Duodenal mucosa (tissue), 2 donors: ENCODE measurements at regions not wholly inside any gene's neighbourhood (a gene's known extent, or its start where the extent isn't known, plus 50 kb on each side); places are given as distances from the start of the nearest gene placed in this dataset.

ENCODE experiments used
- H3K27ac ChIP-seq: one replicate; pipeline ENCODE4 v1.7.0; 2013; ENCODE audit warnings: low read depth, low read length
- H3K27me3 ChIP-seq, 2 donors: one replicate each; pipeline ENCODE4 v1.7.0; 2013; ENCODE audit warnings: low read length in 2 of 2, control low read depth in 1 of 2; ENCODE audit not compliant: insufficient read depth in 2 of 2, control insufficient read depth in 1 of 2
- H3K36me3 ChIP-seq, 2 donors: one replicate each; pipeline ENCODE4 v1.7.0; 2013; ENCODE audit warnings: low read length in 2 of 2, control low read depth in 1 of 2; ENCODE audit not compliant: insufficient read depth in 2 of 2, control insufficient read depth in 1 of 2
- H3K4me1 ChIP-seq, 2 donors: one replicate each; pipeline ENCODE4 v1.7.0; 2013; ENCODE audit warnings: low read length in 2 of 2, control low read depth in 1 of 2; ENCODE audit not compliant: insufficient read depth in 2 of 2, control insufficient read depth in 1 of 2
- H3K4me3 ChIP-seq, 2 donors: one replicate each; pipeline ENCODE4 v1.7.0; 2013; ENCODE audit warnings: low read length in 2 of 2, low read depth in 1 of 2
- H3K9ac ChIP-seq, 2 donors: one replicate each; pipeline ENCODE4 v1.7.0; 2013; ENCODE audit warnings: low read length in 2 of 2, low read depth in 1 of 2
- H3K9me3 ChIP-seq, 2 donors: one replicate each; pipeline ENCODE4 v1.7.0; 2013; ENCODE audit warnings: low read length in 2 of 2, control low read depth in 1 of 2; ENCODE audit not compliant: control insufficient read depth in 1 of 2

GRCh38 chr4:122243785-122244184 lies 91.7 kb downstream of the BLTP1 start:
- Histone ChIP-seq H3K4me3 (no peak overlapping the region), H3K36me3 (peaks cover 18 to 41% of the 10 kb centered on the region in 2 donors), H3K27me3 (no peaks in the 10 kb centered on the region), H3K9ac (no peak overlapping the region), H3K27ac (no peak overlapping the region), H3K4me1 (no peaks in the 10 kb centered on the region), H3K9me3 (no peaks in the 10 kb centered on the region)

DNA sequence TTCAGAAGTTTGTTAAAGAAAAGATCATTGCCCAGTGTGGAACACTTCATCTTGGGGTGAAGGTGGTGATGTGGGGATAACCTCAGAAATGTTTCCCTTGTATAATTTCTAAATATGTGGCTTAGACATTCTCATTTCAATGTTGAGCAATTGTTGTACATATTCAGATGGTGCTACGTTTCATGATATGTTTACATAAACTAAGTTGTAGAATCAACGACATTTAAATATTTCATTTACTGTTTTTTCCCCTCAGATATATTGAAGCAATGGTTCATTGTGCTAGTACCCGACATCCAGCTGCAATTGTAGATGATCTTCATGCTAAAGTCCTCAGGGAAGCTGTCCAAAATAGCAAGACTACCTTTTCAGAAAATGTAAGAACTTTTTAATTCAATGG lies 92.6 kb downstream of the BLTP1 start:
- no peaks in the 10 kb centered on the region for H3K27me3 ChIP-seq
- no peak overlapping the region for H3K9ac ChIP-seq
- H3K27ac ChIP-seq, result no peak overlapping the region
- H3K9me3 ChIP-seq, result no peaks in the 10 kb centered on the region
- H3K4me1 ChIP-seq, result no peaks in the 10 kb centered on the region
- H3K4me3 ChIP-seq, result no peak overlapping the region
- peaks cover 19 to 42% of the 10 kb centered on the region in 2 donors for H3K36me3 ChIP-seq

DNA sequence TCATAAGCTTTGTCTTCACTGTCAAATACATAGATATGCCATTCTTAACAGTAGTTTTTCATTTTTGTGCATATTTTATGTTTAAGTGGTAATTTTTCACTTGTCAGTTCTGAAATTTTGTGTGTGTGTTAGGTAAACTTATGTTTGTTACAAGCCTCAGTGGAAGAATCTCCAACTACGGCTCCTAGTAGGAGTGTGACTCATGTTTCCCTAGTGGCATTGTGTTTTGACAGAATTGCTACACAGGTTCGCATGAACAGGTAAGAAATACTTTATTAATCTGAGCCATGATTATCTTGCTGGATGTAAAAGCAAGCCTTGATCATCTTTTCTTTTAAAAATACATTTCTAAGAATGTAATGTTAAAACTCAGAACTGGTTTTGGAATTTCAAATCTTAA lies 94.4 kb downstream of the BLTP1 start:
- peaks cover 24 to 49% of the 10 kb centered on the region in 2 donors for H3K36me3 ChIP-seq
- no peaks in the 10 kb centered on the region for H3K9me3 ChIP-seq
- no peak overlapping the region for H3K27ac ChIP-seq
- H3K4me3 ChIP-seq, result no peak overlapping the region
- no peaks in the 10 kb centered on the region for H3K27me3 ChIP-seq
- H3K4me1 ChIP-seq, result no peaks in the 10 kb centered on the region
- H3K9ac ChIP-seq, result no peak overlapping the region

DNA sequence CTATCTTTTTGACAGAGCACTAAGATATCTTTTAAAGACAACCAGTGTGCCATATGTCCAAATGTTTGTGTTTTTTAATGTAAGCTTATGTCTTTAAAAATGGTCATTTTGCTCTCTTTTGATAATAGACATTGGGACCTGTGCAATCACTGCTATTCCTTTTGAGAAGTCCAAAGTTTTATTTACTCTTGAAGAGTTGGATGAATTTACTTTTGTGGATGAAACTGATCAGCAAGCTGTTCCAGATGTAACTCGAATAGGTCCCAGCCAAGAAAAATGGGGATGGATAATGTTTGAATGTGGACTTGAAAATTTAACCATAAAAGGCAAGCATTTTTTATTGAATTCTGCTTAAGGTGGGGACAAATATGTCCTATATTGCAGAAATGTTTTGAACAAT lies 97.2 kb downstream of the BLTP1 start:
- no peaks in the 10 kb centered on the region for H3K4me1 ChIP-seq
- no peaks in the 10 kb centered on the region for H3K27me3 ChIP-seq
- no peak overlapping the region for H3K4me3 ChIP-seq
- H3K9ac ChIP-seq, result no peak overlapping the region
- H3K27ac ChIP-seq, result no peak overlapping the region
- H3K9me3 ChIP-seq, result no peaks in the 10 kb centered on the region
- H3K36me3 ChIP-seq, result peaks cover 32 to 68% of the 10 kb centered on the region in 2 donors

DNA sequence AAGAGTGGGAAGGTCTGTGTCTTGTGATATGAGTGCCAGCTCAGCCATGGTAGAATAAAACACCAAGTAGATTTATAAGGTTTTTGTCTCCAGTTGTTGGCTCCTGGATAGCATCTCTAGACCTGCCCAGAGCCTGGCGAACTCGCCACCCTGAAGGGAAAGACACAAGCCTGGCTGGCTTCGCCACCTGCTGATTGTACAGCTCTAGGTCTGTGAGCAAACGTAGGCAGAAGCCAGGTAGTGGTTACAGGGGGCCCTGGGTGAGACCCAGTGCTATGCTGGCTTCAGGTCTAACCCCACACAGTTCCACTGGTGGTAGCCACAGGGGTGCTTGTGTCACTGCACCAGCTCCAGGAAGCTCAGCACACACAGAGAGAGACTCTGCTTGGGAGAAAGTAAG lies 100.5 kb downstream of the BLTP1 start:
- no peak overlapping the region for H3K9ac ChIP-seq
- H3K36me3 ChIP-seq, result peaks cover 38 to 71% of the 10 kb centered on the region in 2 donors
- H3K27me3 ChIP-seq, result no peaks in the 10 kb centered on the region

GRCh38 chr4:122259849-122260248 lies 107.7 kb downstream of the BLTP1 start:
- H3K4me1 ChIP-seq, result no peaks in the 10 kb centered on the region
- no peak overlapping the region for H3K27ac ChIP-seq
- no peak overlapping the region for H3K4me3 ChIP-seq
- H3K9me3 ChIP-seq, result no peaks in the 10 kb centered on the region
- H3K27me3 ChIP-seq, result no peaks in the 10 kb centered on the region
- H3K9ac ChIP-seq, result no peak overlapping the region
- H3K36me3 ChIP-seq, result peaks cover 36 to 67% of the 10 kb centered on the region in 2 donors

More for the DNA sequence above, 100.5 kb downstream of the BLTP1 start:
- H3K9me3 ChIP-seq, result no peaks in the 10 kb centered on the region
- H3K27ac ChIP-seq, result no peak overlapping the region
- H3K4me3 ChIP-seq, result no peak overlapping the region
- H3K4me1 ChIP-seq, result no peaks in the 10 kb centered on the region

DNA sequence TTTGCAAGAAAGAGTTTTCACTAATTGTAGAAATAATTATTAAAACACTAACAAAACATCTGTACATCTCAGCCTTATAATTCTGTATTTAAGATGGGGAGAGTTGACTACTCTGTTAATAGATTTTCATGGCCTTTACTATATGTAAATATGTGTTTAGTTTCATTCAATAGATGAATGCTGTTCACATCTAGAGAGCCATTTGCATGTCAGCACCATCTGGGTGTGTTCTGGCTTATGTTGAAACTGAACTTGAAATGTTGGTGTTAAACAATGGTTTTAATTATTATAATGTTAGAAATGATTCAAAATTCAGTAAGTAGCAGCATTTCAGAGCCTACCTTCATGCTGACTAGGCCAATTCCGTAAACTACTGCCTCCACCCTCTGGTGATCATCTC lies 102.5 kb upstream of the ADAD1 start:
- no peak overlapping the region for H3K4me3 ChIP-seq
- no peak overlapping the region for H3K9ac ChIP-seq
- no peaks in the 10 kb centered on the region for H3K27me3 ChIP-seq
- H3K9me3 ChIP-seq, result no peaks in the 10 kb centered on the region
- H3K27ac ChIP-seq, result no peak overlapping the region
- no peaks in the 10 kb centered on the region for H3K4me1 ChIP-seq
- peaks cover 18 to 52% of the 10 kb centered on the region in 2 donors for H3K36me3 ChIP-seq

- no peaks in the 10 kb centered on the region for H3K4me1 ChIP-seq
- no peak overlapping the region for H3K27ac ChIP-seq
- H3K27me3 ChIP-seq, result no peaks in the 10 kb centered on the region
- H3K4me3 ChIP-seq, result no peak overlapping the region
- no peaks in the 10 kb centered on the region for H3K9me3 ChIP-seq
- H3K36me3 ChIP-seq, result peaks cover 14 to 49% of the 10 kb centered on the region in 2 donors
- no peak overlapping the region for H3K9ac ChIP-seq
Measured at GRCh38 chr4:122278976-122279375, 99.8 kb upstream of the ADAD1 start.

DNA sequence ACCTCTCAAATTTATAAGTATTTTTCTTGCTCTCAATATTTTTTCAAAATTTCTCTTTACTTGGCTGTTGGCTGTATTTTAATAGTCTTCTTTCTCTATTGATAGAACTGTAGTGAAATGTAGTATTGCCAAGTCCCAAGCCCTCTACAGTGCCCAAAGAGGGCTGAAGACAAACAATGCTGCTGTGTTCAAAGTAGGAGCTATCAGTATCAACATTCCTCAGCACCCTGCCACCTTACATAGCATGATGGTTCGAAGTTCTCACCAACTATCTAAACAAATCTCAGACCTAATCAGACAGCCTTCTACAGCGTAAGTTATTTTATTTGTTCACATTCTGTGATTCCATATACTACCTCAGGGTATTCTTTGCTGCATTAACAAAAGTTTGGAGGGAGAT lies 99.1 kb upstream of the ADAD1 start:
- H3K4me3 ChIP-seq, result no peak overlapping the region
- H3K4me1 ChIP-seq, result no peaks in the 10 kb centered on the region
- no peak overlapping the region for H3K9ac ChIP-seq
- H3K27ac ChIP-seq, result no peak overlapping the region
- no peaks in the 10 kb centered on the region for H3K27me3 ChIP-seq
- no peaks in the 10 kb centered on the region for H3K9me3 ChIP-seq
- peaks cover 16 to 46% of the 10 kb centered on the region in 2 donors for H3K36me3 ChIP-seq

- Histone ChIP-seq H3K9me3 (no peaks in the 10 kb centered on the region), H3K27me3 (no peaks in the 10 kb centered on the region), H3K4me3 (no peak overlapping the region), H3K4me1 (no peaks in the 10 kb centered on the region), H3K9ac (no peak overlapping the region), H3K27ac (no peak overlapping the region), H3K36me3 (peaks cover 12 to 50% of the 10 kb centered on the region in 2 donors)
Measured at GRCh38 chr4:122285285-122285684, 93.5 kb upstream of the ADAD1 start.
